ENCODE measurements at regions not wholly inside any gene's neighbourhood (a gene's known extent, or its start where the extent isn't known, plus 50 kb on each side); places are given as distances from the start of the nearest gene placed in this dataset.

DNA sequence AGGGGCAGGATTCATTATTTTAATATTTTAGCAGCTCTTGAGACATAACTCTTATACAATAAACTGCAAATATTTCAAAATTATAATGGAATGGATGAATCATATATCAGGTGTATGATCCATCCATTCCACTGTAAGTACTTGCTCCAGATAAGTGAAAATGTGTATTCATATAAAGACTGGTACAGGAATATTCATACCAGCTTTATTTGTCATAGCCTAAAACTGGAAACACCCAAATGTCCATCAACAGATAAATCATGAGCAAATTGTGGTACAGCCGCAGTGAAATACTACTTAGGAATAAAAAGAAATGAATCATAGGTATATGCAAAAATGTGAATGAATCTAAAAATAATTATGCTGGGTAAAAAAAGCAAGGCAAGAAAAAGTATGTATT lies 263.6 kb upstream of the SYT10 start (continued):
- TF ChIP-seq, protein P1, sequence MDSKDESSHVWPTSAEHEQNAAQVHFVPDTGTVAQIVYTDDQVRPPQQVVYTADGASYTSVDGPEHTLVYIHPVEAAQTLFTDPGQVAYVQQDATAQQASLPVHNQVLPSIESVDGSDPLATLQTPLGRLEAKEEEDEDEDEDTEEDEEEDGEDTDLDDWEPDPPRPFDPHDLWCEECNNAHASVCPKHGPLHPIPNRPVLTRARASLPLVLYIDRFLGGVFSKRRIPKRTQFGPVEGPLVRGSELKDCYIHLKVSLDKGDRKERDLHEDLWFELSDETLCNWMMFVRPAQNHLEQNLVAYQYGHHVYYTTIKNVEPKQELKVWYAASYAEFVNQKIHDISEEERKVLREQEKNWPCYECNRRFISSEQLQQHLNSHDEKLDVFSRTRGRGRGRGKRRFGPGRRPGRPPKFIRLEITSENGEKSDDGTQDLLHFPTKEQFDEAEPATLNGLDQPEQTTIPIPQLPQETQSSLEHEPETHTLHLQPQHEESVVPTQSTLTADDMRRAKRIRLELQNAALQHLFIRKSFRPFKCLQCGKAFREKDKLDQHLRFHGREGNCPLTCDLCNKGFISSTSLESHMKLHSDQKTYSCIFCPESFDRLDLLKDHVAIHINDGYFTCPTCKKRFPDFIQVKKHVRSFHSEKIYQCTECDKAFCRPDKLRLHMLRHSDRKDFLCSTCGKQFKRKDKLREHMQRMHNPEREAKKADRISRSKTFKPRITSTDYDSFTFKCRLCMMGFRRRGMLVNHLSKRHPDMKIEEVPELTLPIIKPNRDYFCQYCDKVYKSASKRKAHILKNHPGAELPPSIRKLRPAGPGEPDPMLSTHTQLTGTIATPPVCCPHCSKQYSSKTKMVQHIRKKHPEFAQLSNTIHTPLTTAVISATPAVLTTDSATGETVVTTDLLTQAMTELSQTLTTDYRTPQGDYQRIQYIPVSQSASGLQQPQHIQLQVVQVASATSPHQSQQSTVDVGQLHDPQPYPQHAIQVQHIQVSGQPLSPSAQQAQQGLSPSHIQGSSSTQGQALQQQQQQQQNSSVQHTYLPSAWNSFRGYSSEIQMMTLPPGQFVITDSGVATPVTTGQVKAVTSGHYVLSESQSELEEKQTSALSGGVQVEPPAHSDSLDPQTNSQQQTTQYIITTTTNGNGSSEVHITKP (CRISPR knock-in tag; IDR thresholded peaks at IDR 0.05; ENCODE audit: low read depth), result no peak
- no peak for TF ChIP-seq PAWR (CRISPR knock-in tag; IDR thresholded peaks at IDR 0.05; ENCODE audit: borderline replicate concordance)

GRCh38 chr12:33706927-33707326 lies 267.3 kb upstream of the SYT10 start:
- POLR2A ChIA-PET, result no interaction called here
- no peaks in the 10 kb centered on the region for H3K9me3 ChIP-seq (ENCODE audit: low read length)
- H3K4me1 ChIP-seq (ENCODE audit: insufficient read depth, low read length), result no peaks in the 10 kb centered on the region
- BruUV-seq (replicated peaks), result no TSS peak
- no peaks in the 10 kb centered on the region for H3K36me3 ChIP-seq (replicated peaks in 1 of 2; ENCODE audit: control insufficient read depth in 1 of 2, insufficient read depth in 2 of 2, low read length in 2 of 2)
- ATAC-seq (no peak), FAIRE-seq (no peak), DNase-seq (ENCODE audit: low spot score) (no peak)
- 4% methylated on average over 1 of the region's 1 CpG for WGBS (ENCODE audit: low lambda C conversion rate)
- CTCF ChIA-PET (ENCODE audit: low intra/inter-chr PET ratio, low total read pairs), result no interaction called here
- 0 out of 2 replicates have a peak, but pooled peaks have one; percentile 11 for TF ChIP-seq CEBPB (IDR thresholded peaks at IDR 0.05; ENCODE audit: borderline replicate concordance, low read depth, low read length)
- no peak for TF ChIP-seq ZNF747 (CRISPR knock-in tag; IDR thresholded peaks at IDR 0.05; ENCODE audit: borderline replicate concordance)
- in situ Hi-C loops (cut with HindIII; ENCODE audit: extremely low pct_ligation_motif_present, low pct_unique_long_range_greater_than_20kb), result no loop called here
- H3K9ac ChIP-seq (ENCODE audit: insufficient read depth, low read depth, low read length), result no peak overlapping the region
- H2AFZ ChIP-seq (ENCODE audit: low read length), result no peak overlapping the region
- H3K27me3 ChIP-seq (ENCODE audit: control insufficient read depth in 1 of 2, insufficient read depth in 2 of 2, low read length in 2 of 2), result no peaks in the 10 kb centered on the region
- no peak overlapping the region for H3K4me2 ChIP-seq (ENCODE audit: low read depth, low read length)
- H3K79me2 ChIP-seq (ENCODE audit: insufficient read depth, low read length), result no peaks in the 10 kb centered on the region
- no peaks in the 10 kb centered on the region for H4K20me1 ChIP-seq (ENCODE audit: insufficient read depth, low read length)
- intact Hi-C loops (cut with micrococcal nuclease; ENCODE audit: unreplicated experiment), result no loop called here
- no peak overlapping the region for H3K27ac ChIP-seq (ENCODE audit: extremely low read length, insufficient read depth, low read length)
- no peak overlapping the region for H3K4me3 ChIP-seq (replicated peaks in 1 of 3; ENCODE audit: insufficient read depth in 1 of 3, low read depth in 2 of 3, low read length in 3 of 3)

Data from HepG2 (cell line).